ENCODE measurements at regions not wholly inside any gene's neighbourhood (a gene's known extent, or its start where the extent isn't known, plus 50 kb on each side); places are given as distances from the start of the nearest gene placed in this dataset.

GRCh38 chr3:95387242-95388021 is 1324.6 kb downstream of the NSUN3 start:
- H3K27me3 Mint-ChIP-seq (ENCODE audit: insufficient read depth) = no peaks in the 10 kb centered on the region
- no peaks in the 10 kb centered on the region for H3K36me3 Mint-ChIP-seq (ENCODE audit: low read depth)
- H3K4me1 Mint-ChIP-seq (ENCODE audit: low read depth) = no peaks in the 10 kb centered on the region
- H3K4me3 Mint-ChIP-seq = no peak overlapping the region
- DNase-seq (ENCODE audit: low spot score) = no peak
- intact Hi-C loops (cut with micrococcal nuclease) = no loop called here
- H3K9me3 Mint-ChIP-seq = peaks cover 9% of the 10 kb centered on the region
- H3K27ac Mint-ChIP-seq = no peak overlapping the region

- no peak overlapping the region for H3K27ac Mint-ChIP-seq
- intact Hi-C loops (cut with micrococcal nuclease) = no loop called here
- no peak for DNase-seq (ENCODE audit: low spot score)
- H3K9me3 Mint-ChIP-seq = peaks cover 9% of the 10 kb centered on the region
- H3K4me3 Mint-ChIP-seq = no peak overlapping the region
- no peaks in the 10 kb centered on the region for H3K36me3 Mint-ChIP-seq (ENCODE audit: low read depth)
- H3K4me1 Mint-ChIP-seq (ENCODE audit: low read depth) = no peaks in the 10 kb centered on the region
- no peaks in the 10 kb centered on the region for H3K27me3 Mint-ChIP-seq (ENCODE audit: insufficient read depth)
Measured at GRCh38 chr3:95389725-95390313, 1327.0 kb downstream of the NSUN3 start.

- H3K4me3 Mint-ChIP-seq = no peak overlapping the region
- intact Hi-C loops (cut with micrococcal nuclease) = no loop called here
- no peak for DNase-seq (ENCODE audit: low spot score)
- no peaks in the 10 kb centered on the region for H3K27me3 Mint-ChIP-seq (ENCODE audit: insufficient read depth)
- no peak overlapping the region for H3K27ac Mint-ChIP-seq
- H3K4me1 Mint-ChIP-seq (ENCODE audit: low read depth) = no peaks in the 10 kb centered on the region
- H3K36me3 Mint-ChIP-seq (ENCODE audit: low read depth) = no peaks in the 10 kb centered on the region
- peaks cover 4% of the 10 kb centered on the region for H3K9me3 Mint-ChIP-seq
Measured at GRCh38 chr3:95394286-95394685, 1331.4 kb downstream of the NSUN3 start.

- intact Hi-C loops (cut with micrococcal nuclease) = no loop called here
- DNase-seq (ENCODE audit: low spot score) = no peak
- no peaks in the 10 kb centered on the region for H3K27me3 Mint-ChIP-seq (ENCODE audit: insufficient read depth)
- H3K9me3 Mint-ChIP-seq = peaks cover 4% of the 10 kb centered on the region
- no peak overlapping the region for H3K27ac Mint-ChIP-seq
- H3K36me3 Mint-ChIP-seq (ENCODE audit: low read depth) = no peaks in the 10 kb centered on the region
- no peak overlapping the region for H3K4me3 Mint-ChIP-seq
- no peaks in the 10 kb centered on the region for H3K4me1 Mint-ChIP-seq (ENCODE audit: low read depth)
Measured at GRCh38 chr3:95399585-95399984, 1336.7 kb downstream of the NSUN3 start.

- no peak overlapping the region for H3K27ac Mint-ChIP-seq
- intact Hi-C loops (cut with micrococcal nuclease) = no loop called here
- no peak for DNase-seq (ENCODE audit: low spot score)
- H3K27me3 Mint-ChIP-seq (ENCODE audit: insufficient read depth) = no peaks in the 10 kb centered on the region
- no peak overlapping the region for H3K4me3 Mint-ChIP-seq
- H3K4me1 Mint-ChIP-seq (ENCODE audit: low read depth) = no peaks in the 10 kb centered on the region
- no peaks in the 10 kb centered on the region for H3K36me3 Mint-ChIP-seq (ENCODE audit: low read depth)
- peaks cover 4% of the 10 kb centered on the region for H3K9me3 Mint-ChIP-seq
Measured at GRCh38 chr3:95401693-95402092, 1338.8 kb downstream of the NSUN3 start.

- intact Hi-C loops (cut with micrococcal nuclease) = no loop called here
- no peaks in the 10 kb centered on the region for H3K4me1 Mint-ChIP-seq (ENCODE audit: low read depth)
- no peak overlapping the region for H3K4me3 Mint-ChIP-seq
- H3K27me3 Mint-ChIP-seq (ENCODE audit: insufficient read depth) = no peaks in the 10 kb centered on the region
- no peak overlapping the region for H3K27ac Mint-ChIP-seq
- no peak for DNase-seq (ENCODE audit: low spot score)
- H3K9me3 Mint-ChIP-seq = peaks cover 8% of the 10 kb centered on the region
- H3K36me3 Mint-ChIP-seq (ENCODE audit: low read depth) = no peaks in the 10 kb centered on the region
Measured at GRCh38 chr3:95407709-95408463, 1345.0 kb downstream of the NSUN3 start.

GRCh38 chr3:95408464-95408862 is 1345.6 kb downstream of the NSUN3 start:
- Mint-ChIP-seq H3K27me3 (ENCODE audit: insufficient read depth) (no peaks in the 10 kb centered on the region), H3K36me3 (ENCODE audit: low read depth) (no peaks in the 10 kb centered on the region), H3K27ac (no peak overlapping the region), H3K9me3 (peaks cover 8% of the 10 kb centered on the region), H3K4me3 (no peak overlapping the region), H3K4me1 (ENCODE audit: low read depth) (no peaks in the 10 kb centered on the region)
- intact Hi-C loops (cut with micrococcal nuclease) = no loop called here
- DNase-seq (ENCODE audit: low spot score) = no peak

- intact Hi-C loops (cut with micrococcal nuclease) = no loop called here
- no peak overlapping the region for H3K27ac Mint-ChIP-seq
- no peaks in the 10 kb centered on the region for H3K36me3 Mint-ChIP-seq (ENCODE audit: low read depth)
- DNase-seq (ENCODE audit: low spot score) = no peak
- peaks cover 6% of the 10 kb centered on the region for H3K9me3 Mint-ChIP-seq
- no peak overlapping the region for H3K4me3 Mint-ChIP-seq
- no peaks in the 10 kb centered on the region for H3K4me1 Mint-ChIP-seq (ENCODE audit: low read depth)
- no peaks in the 10 kb centered on the region for H3K27me3 Mint-ChIP-seq (ENCODE audit: insufficient read depth)
Measured at GRCh38 chr3:95418251-95418650, 1355.4 kb downstream of the NSUN3 start.

GRCh38 chr3:95424279-95424678 is 1361.4 kb downstream of the NSUN3 start:
- peaks cover 6% of the 10 kb centered on the region for H3K9me3 Mint-ChIP-seq
- no peaks in the 10 kb centered on the region for H3K36me3 Mint-ChIP-seq (ENCODE audit: low read depth)
- intact Hi-C loops (cut with micrococcal nuclease) = no loop called here
- no peak for DNase-seq (ENCODE audit: low spot score)
- no peaks in the 10 kb centered on the region for H3K4me1 Mint-ChIP-seq (ENCODE audit: low read depth)
- no peak overlapping the region for H3K27ac Mint-ChIP-seq
- no peak overlapping the region for H3K4me3 Mint-ChIP-seq
- no peaks in the 10 kb centered on the region for H3K27me3 Mint-ChIP-seq (ENCODE audit: insufficient read depth)

GRCh38 chr3:95434491-95434890 is 1371.6 kb downstream of the NSUN3 start:
- intact Hi-C loops (cut with micrococcal nuclease) = no loop called here
- no peak overlapping the region for H3K4me3 Mint-ChIP-seq
- peaks cover 4% of the 10 kb centered on the region for H3K9me3 Mint-ChIP-seq
- H3K4me1 Mint-ChIP-seq (ENCODE audit: low read depth) = no peaks in the 10 kb centered on the region
- no peak overlapping the region for H3K27ac Mint-ChIP-seq
- H3K27me3 Mint-ChIP-seq (ENCODE audit: insufficient read depth) = no peaks in the 10 kb centered on the region
- DNase-seq (ENCODE audit: low spot score) = no peak
- H3K36me3 Mint-ChIP-seq (ENCODE audit: low read depth) = no peaks in the 10 kb centered on the region

GRCh38 chr3:95437409-95437808 is 1374.5 kb downstream of the NSUN3 start:
- intact Hi-C loops (cut with micrococcal nuclease) = no loop called here
- no peaks in the 10 kb centered on the region for H3K27me3 Mint-ChIP-seq (ENCODE audit: insufficient read depth)

GRCh38 chr3:95438274-95438673 is 1375.4 kb downstream of the NSUN3 start:
- H3K9me3 Mint-ChIP-seq = peaks cover 4% of the 10 kb centered on the region
- H3K27me3 Mint-ChIP-seq (ENCODE audit: insufficient read depth) = no peaks in the 10 kb centered on the region
- H3K4me1 Mint-ChIP-seq (ENCODE audit: low read depth) = no peaks in the 10 kb centered on the region
- no peak for DNase-seq (ENCODE audit: low spot score)
- H3K36me3 Mint-ChIP-seq (ENCODE audit: low read depth) = no peaks in the 10 kb centered on the region
- no peak overlapping the region for H3K4me3 Mint-ChIP-seq
- intact Hi-C loops (cut with micrococcal nuclease) = no loop called here
- H3K27ac Mint-ChIP-seq = no peak overlapping the region

More at GRCh38 chr3:95437409-95437808, 1374.5 kb downstream of the NSUN3 start:
- no peak for DNase-seq (ENCODE audit: low spot score)
- H3K9me3 Mint-ChIP-seq = peaks cover 4% of the 10 kb centered on the region
- H3K4me1 Mint-ChIP-seq (ENCODE audit: low read depth) = no peaks in the 10 kb centered on the region
- no peaks in the 10 kb centered on the region for H3K36me3 Mint-ChIP-seq (ENCODE audit: low read depth)
- no peak overlapping the region for H3K27ac Mint-ChIP-seq
- H3K4me3 Mint-ChIP-seq = no peak overlapping the region

- H3K4me3 Mint-ChIP-seq = no peak overlapping the region
- intact Hi-C loops (cut with micrococcal nuclease) = no loop called here
- no peak overlapping the region for H3K27ac Mint-ChIP-seq
Measured at GRCh38 chr3:95442766-95443165, 1371.6 kb upstream of the EPHA6 start.

More at GRCh38 chr3:95442766-95443165, 1371.6 kb upstream of the EPHA6 start:
- no peaks in the 10 kb centered on the region for H3K36me3 Mint-ChIP-seq (ENCODE audit: low read depth)
- no peaks in the 10 kb centered on the region for H3K9me3 Mint-ChIP-seq
- H3K4me1 Mint-ChIP-seq (ENCODE audit: low read depth) = no peaks in the 10 kb centered on the region
- H3K27me3 Mint-ChIP-seq (ENCODE audit: insufficient read depth) = no peaks in the 10 kb centered on the region
- no peak for DNase-seq (ENCODE audit: low spot score)

Data from activated T-helper 1 cell treated with anti-CD3 and anti-CD28 coated beads, Interleukin-12 subunit alpha, Interleukin-12 subunit beta, Interleukin-2, Interleukin-4 antibody, amounts not matched to agents 30 ng/mL and 10 ng/mL and 1 ng/mL, durations not matched to agents 14 hours and 24 hours and 36 hours (primary cell).